Tibial nerve (tissue), 4 donors: ENCODE measurements at regions not wholly inside any gene's neighbourhood (a gene's known extent, or its start where the extent isn't known, plus 50 kb on each side); places are given as distances from the start of the nearest gene placed in this dataset.
"Not testable (repeated sequence)": the region's sequence is repeated elsewhere in the genome, so short reads cannot be mapped to it uniquely, and the experiment has no call there.

ENCODE experiments used
- DNase-seq, 2 donors: peaks; one replicate each; pipeline ENCODE4 v3.0.0-alpha.2; 2019; ENCODE audit warnings: low spot score in 2 of 2
- H3K27ac ChIP-seq, 4 donors: fragments of 200-600 bp; sonication (generic) in 3 of 4; one replicate each; pipeline ENCODE4 v1.5.1; 2017 to 2019; ENCODE audit warnings: mild to moderate bottlenecking in 1 of 4
- H3K27me3 ChIP-seq, 2 donors: fragments of 200-600 bp; sonication (generic) in 1 of 2; one replicate each; pipeline versions ENCODE4 v1.5.1 to v1.6.0; 2017 to 2019
- H3K36me3 ChIP-seq, 3 donors: fragments of 200-600 bp; sonication (generic); one replicate each; pipeline ENCODE4 v1.5.1; 2018 to 2019
- H3K4me1 ChIP-seq, 4 donors: fragments of 200-600 bp; sonication (generic) in 3 of 4; one replicate each; pipeline ENCODE4 v1.5.1; 2017 to 2019
- H3K4me3 ChIP-seq, 4 donors: fragments of 200-600 bp; sonication (generic) in 3 of 4; one replicate each; pipeline ENCODE4 v1.5.1; 2017 to 2019; ENCODE audit warnings: mild to moderate bottlenecking in 1 of 4, moderate library complexity in 1 of 4
- H3K9me3 ChIP-seq, 4 donors: fragments of 200-600 bp; sonication (generic) in 3 of 4; one replicate each; pipeline ENCODE4 v1.5.1; 2017 to 2019
- EP300 ChIP-seq, 2 donors: sonication (generic); formaldehyde crosslinking; IDR thresholded peaks; one replicate each; pipeline ENCODE4 v1.6.1; 2017; ENCODE audit warnings: antibody characterized with exemption in 2 of 2, mild to moderate bottlenecking in 1 of 2
- POLR2A ChIP-seq, 2 donors: fragments of 450-650 bp; IDR thresholded peaks; one replicate each; pipeline ENCODE4 v1.6.1; 2017; ENCODE audit warnings: antibody characterized with exemption in 2 of 2, mild to moderate bottlenecking in 2 of 2, moderate library complexity in 2 of 2
- WGBS, 2 donors: methylation state at CpG; one replicate each; pipeline ENCODE4 v1.1.5; 2018; 5-methylcytosine and 5-hydroxymethylcytosine counted together
- TF ChIP-seq, protein P1 (sequence below), 5 experiments: fragments of 200-600 bp in 3 of 5; fragments of 450-650 bp in 2 of 5; sonication (generic) in 3 of 5; IDR thresholded peaks; one replicate each; pipeline ENCODE4 v1.5.1; 2016 to 2019; ENCODE audit warnings: antibody characterized with exemption in 5 of 5, mild to moderate bottlenecking in 3 of 5, moderate library complexity in 2 of 5

- no peaks in the 10 kb centered on the region for H3K27me3 ChIP-seq
- H3K27ac ChIP-seq, result no peak overlapping the region
- H3K4me3 ChIP-seq, result no peak overlapping the region
- no peak for DNase-seq
- H3K4me1 ChIP-seq, result no peaks in the 10 kb centered on the region
- no peaks in the 10 kb centered on the region for H3K9me3 ChIP-seq
- H3K36me3 ChIP-seq, result no peaks in the 10 kb centered on the region
- TF ChIP-seq EP300 (IDR thresholded peaks at IDR 0.05) (no peak), POLR2A (IDR thresholded peaks at IDR 0.05) (no peak)
- TF ChIP-seq, protein P1, sequence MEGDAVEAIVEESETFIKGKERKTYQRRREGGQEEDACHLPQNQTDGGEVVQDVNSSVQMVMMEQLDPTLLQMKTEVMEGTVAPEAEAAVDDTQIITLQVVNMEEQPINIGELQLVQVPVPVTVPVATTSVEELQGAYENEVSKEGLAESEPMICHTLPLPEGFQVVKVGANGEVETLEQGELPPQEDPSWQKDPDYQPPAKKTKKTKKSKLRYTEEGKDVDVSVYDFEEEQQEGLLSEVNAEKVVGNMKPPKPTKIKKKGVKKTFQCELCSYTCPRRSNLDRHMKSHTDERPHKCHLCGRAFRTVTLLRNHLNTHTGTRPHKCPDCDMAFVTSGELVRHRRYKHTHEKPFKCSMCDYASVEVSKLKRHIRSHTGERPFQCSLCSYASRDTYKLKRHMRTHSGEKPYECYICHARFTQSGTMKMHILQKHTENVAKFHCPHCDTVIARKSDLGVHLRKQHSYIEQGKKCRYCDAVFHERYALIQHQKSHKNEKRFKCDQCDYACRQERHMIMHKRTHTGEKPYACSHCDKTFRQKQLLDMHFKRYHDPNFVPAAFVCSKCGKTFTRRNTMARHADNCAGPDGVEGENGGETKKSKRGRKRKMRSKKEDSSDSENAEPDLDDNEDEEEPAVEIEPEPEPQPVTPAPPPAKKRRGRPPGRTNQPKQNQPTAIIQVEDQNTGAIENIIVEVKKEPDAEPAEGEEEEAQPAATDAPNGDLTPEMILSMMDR (IDR thresholded peaks at IDR 0.05), result no peak
- WGBS, 2 donors, result 95 to 96% methylated on average over 1 of the region's 1 CpG
Observed at GRCh38 chr11:97764193-97764592, 1256.6 kb upstream of the CNTN5 start.

- 64 to 70% methylated on average over 2 of the region's 2 CpGs for WGBS, 2 donors
- Histone ChIP-seq H3K4me1 (no peaks in the 10 kb centered on the region), H3K36me3 (no peaks in the 10 kb centered on the region), H3K27ac (no peak overlapping the region), H3K4me3 (no peak overlapping the region), H3K9me3 (no peaks in the 10 kb centered on the region), H3K27me3 (no peaks in the 10 kb centered on the region)
- TF ChIP-seq EP300 (IDR thresholded peaks at IDR 0.05), result no peak
- no peak for TF ChIP-seq POLR2A (IDR thresholded peaks at IDR 0.05)
- TF ChIP-seq, protein P1 (IDR thresholded peaks at IDR 0.05), result no peak
- DNase-seq, result no peak
Observed at GRCh38 chr11:97764605-97765004, 1256.1 kb upstream of the CNTN5 start.

DNA sequence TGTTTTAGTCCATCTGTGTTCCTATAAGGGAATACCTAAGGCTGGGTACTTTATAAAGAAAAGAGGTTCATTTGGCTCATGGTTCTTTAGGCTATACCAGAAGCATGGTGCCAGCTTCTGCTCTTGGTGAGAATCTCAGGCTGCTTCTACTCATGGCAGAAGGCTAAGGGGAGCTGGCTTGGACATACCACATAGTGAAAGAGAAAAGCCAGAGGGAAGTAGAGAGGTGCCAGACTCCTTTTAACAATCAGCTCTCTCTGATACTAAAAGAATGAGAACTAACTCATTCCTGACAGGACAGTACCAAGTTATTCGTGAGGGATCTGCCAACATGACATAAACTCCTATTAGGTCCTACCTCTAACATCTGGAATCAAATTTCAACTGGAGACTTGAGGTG is 1250.2 kb upstream of the CNTN5 start:
- Histone ChIP-seq H3K4me3 (no peak overlapping the region), H3K4me1 (no peaks in the 10 kb centered on the region), H3K27me3 (no peaks in the 10 kb centered on the region), H3K27ac (no peak overlapping the region), H3K9me3 (no peaks in the 10 kb centered on the region), H3K36me3 (no peaks in the 10 kb centered on the region)
- TF ChIP-seq POLR2A (IDR thresholded peaks at IDR 0.05) (no peak), EP300 (IDR thresholded peaks at IDR 0.05) (no peak)
- TF ChIP-seq, protein P1 (IDR thresholded peaks at IDR 0.05), result no peak
- 78 to 85% methylated on average over 1 of the region's 1 CpG for WGBS, 2 donors
- no peak for DNase-seq

- H3K4me3 ChIP-seq, result no peak overlapping the region
- H3K4me1 ChIP-seq, result no peaks in the 10 kb centered on the region
- TF ChIP-seq POLR2A (IDR thresholded peaks at IDR 0.05), result no peak
- TF ChIP-seq, protein P1 (IDR thresholded peaks at IDR 0.05), result no peak
- TF ChIP-seq EP300 (IDR thresholded peaks at IDR 0.05), result no peak
- no peak overlapping the region for H3K27ac ChIP-seq
- 51% methylated on average over 5 of the region's 5 CpGs for WGBS, 2 donors
- H3K9me3 ChIP-seq, result no peaks in the 10 kb centered on the region
- H3K36me3 ChIP-seq, result no peaks in the 10 kb centered on the region
- no peaks in the 10 kb centered on the region for H3K27me3 ChIP-seq
- DNase-seq, result no peak
Observed at GRCh38 chr11:97772705-97773104, 1248.0 kb upstream of the CNTN5 start.

- 77 to 85% methylated on average over 4 of the region's 4 CpGs for WGBS, 2 donors
- H3K27me3 ChIP-seq, H3K36me3 ChIP-seq, H3K4me1 ChIP-seq, DNase-seq, H3K27ac ChIP-seq, H3K4me3 ChIP-seq: not testable (repeated sequence)
- peaks cover 0 to 15% (median 0%) of the 10 kb centered on the region in 4 donors for H3K9me3 ChIP-seq
Observed at GRCh38 chr11:97784388-97784787, 1236.4 kb upstream of the CNTN5 start.

GRCh38 chr11:97786961-97787360 is 1233.8 kb upstream of the CNTN5 start:
- TF ChIP-seq POLR2A (IDR thresholded peaks at IDR 0.05) (no peak), EP300 (IDR thresholded peaks at IDR 0.05) (no peak)
- TF ChIP-seq, protein P1 (IDR thresholded peaks at IDR 0.05), result no peak
- Histone ChIP-seq H3K27ac (no peak overlapping the region), H3K36me3 (no peaks in the 10 kb centered on the region), H3K27me3 (no peaks in the 10 kb centered on the region), H3K4me1 (no peaks in the 10 kb centered on the region), H3K9me3 (peaks cover 0 to 15% (median 0%) of the 10 kb centered on the region in 4 donors), H3K4me3 (no peak overlapping the region)
- 69 to 72% methylated on average over 3 of the region's 3 CpGs for WGBS, 2 donors
- no peak for DNase-seq
